GM18519 (cell line): ENCODE measurements at regions not wholly inside any gene's neighbourhood (a gene's known extent, or its start where the extent isn't known, plus 50 kb on each side); places are given as distances from the start of the nearest gene placed in this dataset.
"Not testable (repeated sequence)": the region's sequence is repeated elsewhere in the genome, so short reads cannot be mapped to it uniquely, and the experiment has no call there.

Experiments
- ATAC-seq: cut with Tn5 transposase; IDR thresholded peaks from one replicate; pipeline ENCODE4 v1.9.1; 2021; ENCODE audit warnings: mild to moderate bottlenecking, moderate library complexity; ENCODE audit not compliant: unreplicated experiment, low FRiP score

GRCh38 chr1:104266612-104267011 lies 516.9 kb downstream of the AMY1C start:
- ATAC-seq, result peak; percentile 71

- ATAC-seq, result not testable (repeated sequence)
These were observed 538.6 kb downstream of the AMY1C start for GRCh38 chr1:104288322-104288721.

- ATAC-seq, result no peak
These were observed 541.5 kb downstream of the AMY1C start for GRCh38 chr1:104291156-104291555.

- no peak for ATAC-seq
These were observed 544.6 kb downstream of the AMY1C start for GRCh38 chr1:104294259-104294658.

GRCh38 chr1:104295511-104295910 lies 545.8 kb downstream of the AMY1C start:
- ATAC-seq, result no peak

- no peak for ATAC-seq
These were observed 560.0 kb downstream of the AMY1C start for GRCh38 chr1:104309673-104310072.

- ATAC-seq, result no peak
These were observed 566.1 kb downstream of the AMY1C start for GRCh38 chr1:104315823-104316222.

GRCh38 chr1:104322131-104322530 lies 572.4 kb downstream of the AMY1C start:
- ATAC-seq, result no peak

GRCh38 chr1:104329278-104329677 lies 579.6 kb downstream of the AMY1C start:
- ATAC-seq, result no peak

- no peak for ATAC-seq
These were observed 582.1 kb downstream of the AMY1C start for GRCh38 chr1:104331763-104332162.

GRCh38 chr1:104337927-104338326 lies 588.2 kb downstream of the AMY1C start:
- ATAC-seq, result not testable (repeated sequence)

- ATAC-seq, result no peak
These were observed 592.2 kb downstream of the AMY1C start for GRCh38 chr1:104341944-104342343.

GRCh38 chr1:104348277-104348676 lies 598.6 kb downstream of the AMY1C start:
- ATAC-seq, result no peak

GRCh38 chr1:104353580-104353979 lies 603.9 kb downstream of the AMY1C start:
- ATAC-seq, result no peak

- ATAC-seq, result no peak
These were observed 608.4 kb downstream of the AMY1C start for GRCh38 chr1:104358086-104358485.

GRCh38 chr1:104358621-104359020 lies 608.9 kb downstream of the AMY1C start:
- ATAC-seq, result no peak

- ATAC-seq, result no peak
These were observed 628.7 kb downstream of the AMY1C start for GRCh38 chr1:104378414-104378813.

GRCh38 chr1:104380003-104380402 lies 630.3 kb downstream of the AMY1C start:
- no peak for ATAC-seq

GRCh38 chr1:104387716-104388508 lies 638.2 kb downstream of the AMY1C start:
- no peak for ATAC-seq

- no peak for ATAC-seq
These were observed 642.9 kb downstream of the AMY1C start for GRCh38 chr1:104392552-104392951.

- no peak for ATAC-seq
These were observed 652.5 kb downstream of the AMY1C start for GRCh38 chr1:104402178-104402577.

- ATAC-seq, result no peak
These were observed 654.2 kb downstream of the AMY1C start for GRCh38 chr1:104403883-104404282.
